ENCODE measurements at regions not wholly inside any gene's neighbourhood (a gene's known extent, or its start where the extent isn't known, plus 50 kb on each side); places are given as distances from the start of the nearest gene placed in this dataset.

DNA sequence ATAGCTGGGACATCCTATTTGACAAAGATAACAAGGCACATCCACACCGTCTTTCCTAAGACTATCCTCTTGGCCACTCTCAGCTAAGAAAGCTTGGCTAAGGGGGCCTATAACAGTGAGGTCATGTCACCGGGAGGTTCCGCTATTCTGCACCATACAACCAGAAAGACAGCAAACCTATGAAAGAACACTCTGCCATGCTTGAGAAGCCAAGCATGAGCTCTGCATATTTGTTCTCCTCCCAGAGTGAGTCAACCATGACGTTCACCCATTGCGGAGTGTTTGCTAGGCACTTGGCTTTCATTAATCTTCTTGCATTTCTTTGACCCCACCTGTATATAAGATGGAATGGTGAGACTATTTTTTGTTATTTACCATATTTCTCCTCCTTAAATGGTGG is 141.2 kb downstream of the GMNC start:
- TF ChIP-seq POLR2AphosphoS5 (IDR thresholded peaks at IDR 0.05; ENCODE audit: borderline replicate concordance, low read depth, low read length) (no peak), EZH2 (IDR thresholded peaks at IDR 0.05) (no peak)
